22Rv1 (cell line): ENCODE measurements at regions not wholly inside any gene's neighbourhood (a gene's known extent, or its start where the extent isn't known, plus 50 kb on each side); places are given as distances from the start of the nearest gene placed in this dataset.

Experiments used
- ZFX ChIP-seq: fragments of 450-650 bp; IDR thresholded peaks from 2 replicates; pipeline ENCODE4 v1.6.1; 2017; ENCODE audit warnings: antibody characterized with exemption, borderline replicate concordance
- TF ChIP-seq, protein P1 (sequence below): fragments of 450-650 bp; IDR thresholded peaks from 2 replicates; pipeline ENCODE4 v1.5.1; 2017; ENCODE audit warnings: mild to moderate bottlenecking

DNA sequence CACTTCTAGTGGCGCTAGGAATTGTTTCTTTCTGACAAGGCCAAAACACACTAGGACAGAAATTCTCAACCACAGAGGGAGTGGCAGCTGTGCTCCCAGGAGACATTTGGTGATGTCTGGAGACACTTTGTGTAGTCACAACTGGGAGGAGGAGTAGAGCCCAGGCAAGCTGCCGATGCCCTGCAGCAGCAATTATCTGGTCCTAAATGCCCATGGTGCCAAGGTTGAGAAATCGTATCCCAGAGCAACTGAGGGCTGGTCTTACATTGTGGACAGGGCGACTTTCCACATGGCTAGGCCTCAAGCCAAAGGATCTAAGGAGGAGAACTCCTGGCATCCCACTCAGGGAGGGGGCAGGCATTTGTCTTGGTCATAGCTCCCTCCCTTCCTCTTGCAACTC is 259.9 kb downstream of the GADD45G start:
- TF ChIP-seq, protein P1, sequence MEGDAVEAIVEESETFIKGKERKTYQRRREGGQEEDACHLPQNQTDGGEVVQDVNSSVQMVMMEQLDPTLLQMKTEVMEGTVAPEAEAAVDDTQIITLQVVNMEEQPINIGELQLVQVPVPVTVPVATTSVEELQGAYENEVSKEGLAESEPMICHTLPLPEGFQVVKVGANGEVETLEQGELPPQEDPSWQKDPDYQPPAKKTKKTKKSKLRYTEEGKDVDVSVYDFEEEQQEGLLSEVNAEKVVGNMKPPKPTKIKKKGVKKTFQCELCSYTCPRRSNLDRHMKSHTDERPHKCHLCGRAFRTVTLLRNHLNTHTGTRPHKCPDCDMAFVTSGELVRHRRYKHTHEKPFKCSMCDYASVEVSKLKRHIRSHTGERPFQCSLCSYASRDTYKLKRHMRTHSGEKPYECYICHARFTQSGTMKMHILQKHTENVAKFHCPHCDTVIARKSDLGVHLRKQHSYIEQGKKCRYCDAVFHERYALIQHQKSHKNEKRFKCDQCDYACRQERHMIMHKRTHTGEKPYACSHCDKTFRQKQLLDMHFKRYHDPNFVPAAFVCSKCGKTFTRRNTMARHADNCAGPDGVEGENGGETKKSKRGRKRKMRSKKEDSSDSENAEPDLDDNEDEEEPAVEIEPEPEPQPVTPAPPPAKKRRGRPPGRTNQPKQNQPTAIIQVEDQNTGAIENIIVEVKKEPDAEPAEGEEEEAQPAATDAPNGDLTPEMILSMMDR = no peak
- no peak for TF ChIP-seq ZFX
